ENCODE measurements at regions not wholly inside any gene's neighbourhood (a gene's known extent, or its start where the extent isn't known, plus 50 kb on each side); places are given as distances from the start of the nearest gene placed in this dataset.

- H3K4me3 ChIP-seq (ENCODE audit: low read depth, poor library complexity, severe bottlenecking), result no peak overlapping the region
- 86 to 88% methylated on average over 3 of the region's 3 CpGs for WGBS, 2 donors
- intact Hi-C loops (cut with DNase I; ENCODE audit: low total_unique reads), result no loop called here
- no peak for DNase-seq (ENCODE audit: low spot score in 2 of 2)
- TF ChIP-seq CTCF (IDR thresholded peaks at IDR 0.05) (no peak), POLR2A (IDR thresholded peaks at IDR 0.05) (no peak)
These were observed 89.8 kb upstream of the ZC3H12C start for GRCh38 chr11:110003426-110003825.

DNA sequence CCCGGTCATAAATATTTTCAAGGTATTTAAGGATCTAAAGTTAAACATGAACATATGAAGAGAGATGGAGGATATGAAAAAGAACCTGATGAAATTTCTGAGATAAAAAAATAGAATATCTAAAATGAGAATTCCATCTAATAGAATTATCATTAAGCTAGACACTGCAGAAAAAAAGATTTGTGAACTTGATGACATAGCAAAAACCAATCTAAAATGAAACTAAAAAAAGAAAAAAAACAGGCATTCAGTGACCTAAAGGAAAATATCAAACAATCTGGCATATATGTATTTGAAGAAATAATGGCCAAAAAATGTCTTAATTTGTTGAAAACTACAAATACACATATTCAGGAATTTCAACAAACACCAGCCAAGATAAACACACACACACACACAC lies 81.6 kb upstream of the ZC3H12C start:
- DNase-seq (ENCODE audit: low spot score in 2 of 2), result no peak
- TF ChIP-seq CTCF (IDR thresholded peaks at IDR 0.05) (no peak), POLR2A (IDR thresholded peaks at IDR 0.05) (no peak)
- intact Hi-C loops (cut with DNase I; ENCODE audit: low total_unique reads), result no loop called here
- 97 to 100% methylated on average over 1 of the region's 1 CpG for WGBS, 2 donors
- no peak overlapping the region for H3K4me3 ChIP-seq (ENCODE audit: low read depth, poor library complexity, severe bottlenecking)

GRCh38 chr11:110015695-110016094 lies 77.5 kb upstream of the ZC3H12C start:
- intact Hi-C loops (cut with DNase I; ENCODE audit: low total_unique reads), result no loop called here

GRCh38 chr11:110019675-110020074 lies 73.5 kb upstream of the ZC3H12C start:
- 71 to 73% methylated on average over 3 of the region's 3 CpGs for WGBS, 2 donors
- intact Hi-C loops (cut with DNase I; ENCODE audit: low total_unique reads), result no loop called here
- H3K4me3 ChIP-seq (ENCODE audit: low read depth, poor library complexity, severe bottlenecking), result no peak overlapping the region
- TF ChIP-seq CTCF (IDR thresholded peaks at IDR 0.05) (no peak), POLR2A (IDR thresholded peaks at IDR 0.05) (no peak)
- no peak for DNase-seq (ENCODE audit: low spot score in 2 of 2)

More at GRCh38 chr11:110015695-110016094, 77.5 kb upstream of the ZC3H12C start:
- H3K4me3 ChIP-seq (ENCODE audit: low read depth, poor library complexity, severe bottlenecking), result no peak overlapping the region
- TF ChIP-seq CTCF (IDR thresholded peaks at IDR 0.05) (no peak), POLR2A (IDR thresholded peaks at IDR 0.05) (no peak)
- DNase-seq (ENCODE audit: low spot score in 2 of 2), result no peak

- intact Hi-C loops (cut with DNase I; ENCODE audit: low total_unique reads), result no loop called here
- no peak overlapping the region for H3K4me3 ChIP-seq (ENCODE audit: low read depth, poor library complexity, severe bottlenecking)
- TF ChIP-seq CTCF (IDR thresholded peaks at IDR 0.05), result no peak
- TF ChIP-seq POLR2A (IDR thresholded peaks at IDR 0.05), result no peak
- DNase-seq (ENCODE audit: low spot score in 2 of 2), result no peak
- WGBS, 2 donors, result 33 to 53% methylated on average over 1 of the region's 1 CpG
These were observed 70.6 kb upstream of the ZC3H12C start for GRCh38 chr11:110022548-110022947.

- intact Hi-C loops (cut with DNase I; ENCODE audit: low total_unique reads), result no loop called here
These were observed 69.5 kb upstream of the ZC3H12C start for GRCh38 chr11:110023711-110024110.

More at GRCh38 chr11:110023711-110024110, 69.5 kb upstream of the ZC3H12C start:
- TF ChIP-seq CTCF (IDR thresholded peaks at IDR 0.05) (no peak), POLR2A (IDR thresholded peaks at IDR 0.05) (no peak)
- DNase-seq (ENCODE audit: low spot score in 2 of 2), result no peak
- H3K4me3 ChIP-seq (ENCODE audit: low read depth, poor library complexity, severe bottlenecking), result no peak overlapping the region
